Neural crest cell (in vitro differentiated cells): ENCODE measurements at regions not wholly inside any gene's neighbourhood (a gene's known extent, or its start where the extent isn't known, plus 50 kb on each side); places are given as distances from the start of the nearest gene placed in this dataset.
"Not testable (repeated sequence)": the region's sequence is repeated elsewhere in the genome, so short reads cannot be mapped to it uniquely, and the experiment has no call there.

Experiments
- DNase-seq: peaks from one replicate; pipeline ENCODE4 v3.0.0; 2021; ENCODE audit warnings: low read depth, mixed read lengths, low spot score
- H3K27ac Mint-ChIP-seq: one replicate; pipeline ENCODE4 v1.8.0; 2021; ENCODE audit warnings: mild to moderate bottlenecking, mixed read lengths; ENCODE audit not compliant: unreplicated experiment
- H3K27me3 Mint-ChIP-seq: 2 replicates; pipeline ENCODE4 v1.8.0; 2021; ENCODE audit warnings: low read depth, mild to moderate bottlenecking, mixed read lengths
- H3K36me3 Mint-ChIP-seq: 2 replicates; pipeline ENCODE4 v1.8.0; 2021; ENCODE audit warnings: low read depth, mild to moderate bottlenecking, mixed read lengths
- H3K4me1 Mint-ChIP-seq: 2 replicates; pipeline ENCODE4 v1.8.0; 2021; ENCODE audit warnings: mixed read lengths
- H3K4me3 Mint-ChIP-seq: one replicate; pipeline ENCODE4 v1.8.0; 2021; ENCODE audit warnings: mild to moderate bottlenecking, mixed read lengths
- H3K9me3 Mint-ChIP-seq: 2 replicates; pipeline ENCODE4 v1.8.0; 2021; ENCODE audit warnings: mixed read lengths
- CTCF ChIP-seq: fragments of 200-600 bp; sonication (generic); conservative IDR thresholded peaks from 2 replicates; pipeline ENCODE4 v1.5.0; 2021; ENCODE audit warnings: antibody characterized with exemption, mild to moderate bottlenecking

DNA sequence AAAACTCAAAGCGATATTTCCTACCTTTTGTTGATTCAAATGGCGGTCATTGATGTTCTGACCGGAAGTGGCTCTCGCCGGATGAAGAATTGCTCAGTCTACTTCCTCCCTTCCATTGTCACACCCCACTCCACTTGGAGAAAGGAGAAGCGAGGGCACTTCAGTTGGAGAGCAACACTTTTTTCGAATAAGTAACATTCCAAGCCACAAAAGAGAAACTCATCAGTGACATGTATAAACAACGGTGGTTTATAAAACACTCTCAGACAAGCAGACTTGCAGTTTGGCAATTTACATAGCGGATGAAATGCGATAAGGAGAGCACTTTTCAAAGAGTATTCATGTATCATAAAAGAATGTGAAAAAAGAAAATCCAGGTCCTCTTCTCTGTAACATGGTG is 919.1 kb downstream of the MCTP2 start:
- no peak for DNase-seq
- no peak for TF ChIP-seq CTCF
- Mint-ChIP-seq H3K4me3 (no peak overlapping the region), H3K27ac (no peak overlapping the region), H3K36me3 (peaks cover 9% of the 10 kb centered on the region), H3K4me1 (no peaks in the 10 kb centered on the region), H3K9me3 (peaks cover 13% of the 10 kb centered on the region), H3K27me3 (no peaks in the 10 kb centered on the region)

DNA sequence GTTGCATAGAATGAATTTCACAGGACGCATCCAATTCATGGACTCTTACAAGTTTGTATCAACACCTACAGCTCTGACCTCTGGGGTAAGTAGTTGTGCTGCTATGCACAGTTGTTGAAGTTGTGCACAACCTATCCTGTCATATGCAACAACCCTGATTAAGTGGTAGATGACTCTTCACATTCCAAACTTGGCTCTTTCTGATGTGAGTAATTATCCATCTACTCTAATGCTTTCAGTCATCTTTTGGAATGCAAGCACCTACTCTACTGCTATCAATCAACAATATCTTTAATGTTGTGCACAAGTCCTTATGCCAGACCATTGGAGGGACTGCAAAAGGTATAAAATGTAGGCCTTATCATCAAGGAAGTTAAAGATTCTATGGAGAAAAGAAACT is 921.4 kb downstream of the MCTP2 start:
- Mint-ChIP-seq H3K4me1 (no peaks in the 10 kb centered on the region), H3K27ac (no peak overlapping the region), H3K27me3 (no peaks in the 10 kb centered on the region), H3K36me3 (peaks cover 9% of the 10 kb centered on the region), H3K9me3 (peaks cover 17% of the 10 kb centered on the region), H3K4me3 (no peak overlapping the region)
- DNase-seq = no peak
- TF ChIP-seq CTCF = no peak

DNA sequence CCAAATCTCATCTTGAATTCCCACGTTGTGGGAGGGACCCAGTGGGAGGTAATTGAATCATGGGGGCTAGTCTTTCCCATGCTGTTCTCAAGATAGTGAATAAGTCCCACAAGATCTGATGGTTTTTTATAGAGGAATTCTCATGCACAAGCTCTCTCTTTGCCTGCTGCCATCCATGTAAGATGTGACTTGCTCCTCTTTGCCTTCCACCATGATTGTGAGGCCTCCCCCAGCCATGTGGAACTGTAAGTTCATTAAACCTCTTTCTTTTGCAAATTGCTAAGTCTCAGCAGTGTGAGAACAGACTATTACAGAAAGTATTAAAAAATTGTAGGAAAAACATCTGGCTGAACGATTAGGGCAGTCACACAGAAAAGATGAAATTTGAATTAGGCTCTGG is 921.8 kb downstream of the MCTP2 start:
- H3K9me3 Mint-ChIP-seq = peaks cover 15% of the 10 kb centered on the region
- not testable (repeated sequence) for H3K27me3 Mint-ChIP-seq, H3K4me3 Mint-ChIP-seq, DNase-seq, H3K36me3 Mint-ChIP-seq, H3K27ac Mint-ChIP-seq, H3K4me1 Mint-ChIP-seq

GRCh38 chr15:95160316-95160715 is 929.0 kb downstream of the MCTP2 start:
- Mint-ChIP-seq H3K27ac (no peak overlapping the region), H3K9me3 (peaks cover 8% of the 10 kb centered on the region), H3K4me1 (peaks cover 32% of the 10 kb centered on the region), H3K27me3 (no peaks in the 10 kb centered on the region), H3K36me3 (no peaks in the 10 kb centered on the region), H3K4me3 (no peak overlapping the region)
- no peak for TF ChIP-seq CTCF
- DNase-seq = no peak

- Mint-ChIP-seq H3K27ac (peak overlapping the region; percentile 23), H3K4me1 (peaks cover 32% of the 10 kb centered on the region), H3K27me3 (no peaks in the 10 kb centered on the region), H3K36me3 (no peaks in the 10 kb centered on the region), H3K9me3 (peaks cover 8% of the 10 kb centered on the region), H3K4me3 (no peak overlapping the region)
- TF ChIP-seq CTCF = no peak
- DNase-seq = no peak
These were observed 930.7 kb downstream of the MCTP2 start for GRCh38 chr15:95162069-95162468.

GRCh38 chr15:95162531-95162930 is 931.2 kb downstream of the MCTP2 start:
- Mint-ChIP-seq H3K4me1 (peaks cover 32% of the 10 kb centered on the region), H3K4me3 (no peak overlapping the region), H3K27me3 (no peaks in the 10 kb centered on the region), H3K9me3 (peaks cover 8% of the 10 kb centered on the region), H3K36me3 (no peaks in the 10 kb centered on the region), H3K27ac (no peak overlapping the region)
- DNase-seq = no peak
- TF ChIP-seq CTCF = no peak
